ENCODE measurements at regions not wholly inside any gene's neighbourhood (a gene's known extent, or its start where the extent isn't known, plus 50 kb on each side); places are given as distances from the start of the nearest gene placed in this dataset.
A peak's percentile ranks its signal among the peaks of the same experiment; 100 is the strongest.

- no peak for TF ChIP-seq ZNF276 (CRISPR knock-in tag; IDR thresholded peaks at IDR 0.05; ENCODE audit: low read depth)
- no peak for TF ChIP-seq RBAK (CRISPR knock-in tag; IDR thresholded peaks at IDR 0.05)
- TF ChIP-seq CHD2 (IDR thresholded peaks at IDR 0.05; ENCODE audit: low read depth, low read length) = no peak
- TF ChIP-seq ZNF547 (CRISPR knock-in tag; IDR thresholded peaks at IDR 0.05) = no peak; the same call in 1 of the 2 replicates
- no peak for TF ChIP-seq ZNF775 (CRISPR knock-in tag; IDR thresholded peaks at IDR 0.05; ENCODE audit: borderline replicate concordance)
- TF ChIP-seq ATF4 (CRISPR knock-in tag; IDR thresholded peaks at IDR 0.05) = no peak
- TF ChIP-seq ZNF768 (CRISPR knock-in tag; IDR thresholded peaks at IDR 0.05) = peak; percentile 63; the same call in 1 of the 2 replicates
- no peak for TF ChIP-seq IKZF1 (IDR thresholded peaks at IDR 0.05)
- TF ChIP-seq ZNF121 (CRISPR knock-in tag; IDR thresholded peaks at IDR 0.05) = 0 out of 2 replicates have a peak, but pooled peaks have one; percentile 40
- peak; percentile 86 for TF ChIP-seq NCOR1 (IDR thresholded peaks at IDR 0.05; ENCODE audit: borderline replicate concordance, low read length)
- TF ChIP-seq CCDC6 (CRISPR knock-in tag; IDR thresholded peaks at IDR 0.05) = no peak; the same call in 1 of the 2 replicates
- no peak for TF ChIP-seq ZNF678 (CRISPR knock-in tag; IDR thresholded peaks at IDR 0.05)
- TF ChIP-seq MIXL1 (CRISPR knock-in tag; IDR thresholded peaks at IDR 0.05) = no peak
- TF ChIP-seq ZNF530 (CRISPR knock-in tag; IDR thresholded peaks at IDR 0.05; ENCODE audit: low read depth) = no peak
- TF ChIP-seq ZFP90 (CRISPR knock-in tag; IDR thresholded peaks at IDR 0.05; ENCODE audit: borderline replicate concordance) = 0 out of 2 replicates have a peak, but pooled peaks have one; percentile 9
- peak; percentile 25 for TF ChIP-seq TEAD3 (CRISPR knock-in tag; optimal IDR thresholded peaks at IDR 0.05; ENCODE audit: borderline replicate concordance)
- TF ChIP-seq YEATS4 (CRISPR knock-in tag; IDR thresholded peaks at IDR 0.05; ENCODE audit: borderline replicate concordance) = no peak
- no peak for TF ChIP-seq HINFP (CRISPR knock-in tag; IDR thresholded peaks at IDR 0.05; ENCODE audit: low read depth)
- no peak for TF ChIP-seq THAP11 (CRISPR knock-in tag; IDR thresholded peaks at IDR 0.05)
- peak; percentile 83; the same call in 1 of the 2 replicates for TF ChIP-seq CSRNP1 (CRISPR knock-in tag; IDR thresholded peaks at IDR 0.05)
- peak; percentile 43 for TF ChIP-seq SAP130 (CRISPR knock-in tag; IDR thresholded peaks at IDR 0.05; ENCODE audit: low read depth)
- TF ChIP-seq REXO4 (CRISPR knock-in tag; IDR thresholded peaks at IDR 0.05; ENCODE audit: borderline replicate concordance) = 0 out of 2 replicates have a peak, but pooled peaks have one; percentile 56
- no peak; the same call in 1 of the 2 replicates for TF ChIP-seq ZNF232 (CRISPR knock-in tag; IDR thresholded peaks at IDR 0.05; ENCODE audit: borderline replicate concordance)
- 0 out of 2 replicates have a peak, but pooled peaks have one; percentile 5 for TF ChIP-seq ZNF878 (CRISPR knock-in tag; IDR thresholded peaks at IDR 0.05)
- no peak for TF ChIP-seq SP2 (CRISPR knock-in tag; IDR thresholded peaks at IDR 0.05)
- TF ChIP-seq MXD3 (CRISPR knock-in tag; IDR thresholded peaks at IDR 0.05) = no peak
Observed at GRCh38 chr1:234724516-234725176, 114.7 kb upstream of the IRF2BP2 start (continued).
